VCaP (cell line): ENCODE measurements at regions not wholly inside any gene's neighbourhood (a gene's known extent, or its start where the extent isn't known, plus 50 kb on each side); places are given as distances from the start of the nearest gene placed in this dataset.

Experiments
- H3K27ac ChIP-seq: fragments of 450-650 bp; 2 replicates; pipeline ENCODE4 v1.5.1; 2017
- CTCF ChIP-seq: fragments of 450-650 bp; conservative IDR thresholded peaks from 2 replicates; pipeline ENCODE4 v1.5.1; 2017; ENCODE audit warnings: mild to moderate bottlenecking, moderate library complexity

GRCh38 chr12:124512667-124513296, 54.6 kb downstream of the NCOR2 start:
- no peak for TF ChIP-seq CTCF
- peak overlapping the region; percentile 100; the same call in 1 of the 2 replicates for H3K27ac ChIP-seq

GRCh38 chr12:124511259-124511985, 56.0 kb downstream of the NCOR2 start:
- no peak for TF ChIP-seq CTCF
- peak overlapping the region; percentile 83 for H3K27ac ChIP-seq

GRCh38 chr12:124510301-124510970, 57.0 kb downstream of the NCOR2 start:
- TF ChIP-seq CTCF = no peak
- H3K27ac ChIP-seq = peak overlapping the region; percentile 83

- TF ChIP-seq CTCF = no peak
- peak overlapping the region; percentile 83 for H3K27ac ChIP-seq
Observed at GRCh38 chr12:124509676-124510300, 57.6 kb downstream of the NCOR2 start.

GRCh38 chr12:124509300-124509675, 58.1 kb downstream of the NCOR2 start:
- peak overlapping the region; percentile 83 for H3K27ac ChIP-seq
- TF ChIP-seq CTCF = no peak

GRCh38 chr12:124508381-124509079, 58.9 kb downstream of the NCOR2 start:
- peak; percentile 35; the same call in 1 of the 2 replicates for TF ChIP-seq CTCF
- H3K27ac ChIP-seq = peak overlapping the region; percentile 83
